D721Med (cell line): ENCODE measurements at regions not wholly inside any gene's neighbourhood (a gene's known extent, or its start where the extent isn't known, plus 50 kb on each side); places are given as distances from the start of the nearest gene placed in this dataset.

ENCODE experiments used
- DNase-seq: peaks from one replicate; pipeline ENCODE4 v3.0.0; 2011; ENCODE audit warnings: low spot score; ENCODE audit not compliant: insufficient read length
- FAIRE-seq: peaks from 2 replicates; lab custom pipeline; 2011; peaks lifted over from hg19 to GRCh38; lab: Jason Lieb, UNC
- CTCF ChIP-seq: IDR thresholded peaks from 2 replicates; pipeline ENCODE4 v1.5.1; 2012; ENCODE audit warnings: mild to moderate bottlenecking, control low read depth; ENCODE audit not compliant: insufficient read depth; ENCODE audit errors: missing control alignments

GRCh38 chr1:48084826-48085225 lies 87.6 kb upstream of the TRABD2B start:
- DNase-seq (no peak), FAIRE-seq (no peak)
- TF ChIP-seq CTCF, result no peak

- FAIRE-seq, result no peak
- no peak for TF ChIP-seq CTCF
- no peak for DNase-seq
These were observed 85.2 kb upstream of the TRABD2B start for GRCh38 chr1:48082271-48082962.

- no peak for TF ChIP-seq CTCF
- no peak for DNase-seq
- no peak for FAIRE-seq
These were observed 83.4 kb upstream of the TRABD2B start for GRCh38 chr1:48080331-48081255.

GRCh38 chr1:48079096-48079495 lies 81.9 kb upstream of the TRABD2B start:
- no peak for FAIRE-seq
- no peak for DNase-seq
- no peak for TF ChIP-seq CTCF

- FAIRE-seq (no peak), DNase-seq (no peak)
- no peak for TF ChIP-seq CTCF
These were observed 80.6 kb upstream of the TRABD2B start for GRCh38 chr1:48077795-48078222.

GRCh38 chr1:48076017-48076416 lies 78.8 kb upstream of the TRABD2B start:
- no peak for FAIRE-seq
- no peak for TF ChIP-seq CTCF
- DNase-seq, result no peak
